Tongue (tissue), 1 donor: ENCODE measurements at regions not wholly inside any gene's neighbourhood (a gene's known extent, or its start where the extent isn't known, plus 50 kb on each side); places are given as distances from the start of the nearest gene placed in this dataset.

Experiments
- DNase-seq: peaks from one replicate; pipeline ENCODE4 v3.0.0-alpha.2; 2015

- no peak for DNase-seq
Measured at GRCh38 chr1:194318790-194319280, 1132.4 kb upstream of the B3GALT2 start.

GRCh38 chr1:194309697-194310096 is 1123.3 kb upstream of the B3GALT2 start:
- DNase-seq = no peak

GRCh38 chr1:194309269-194309668 is 1122.9 kb upstream of the B3GALT2 start:
- DNase-seq = no peak

GRCh38 chr1:194300776-194301175 is 1114.4 kb upstream of the B3GALT2 start:
- DNase-seq = no peak

- DNase-seq = no peak
Measured at GRCh38 chr1:194300340-194300739, 1113.9 kb upstream of the B3GALT2 start.

- DNase-seq = no peak
Measured at GRCh38 chr1:194298007-194298598, 1111.7 kb upstream of the B3GALT2 start.

GRCh38 chr1:194297094-194297493 is 1110.7 kb upstream of the B3GALT2 start:
- no peak for DNase-seq

- no peak for DNase-seq
Measured at GRCh38 chr1:194296201-194296600, 1109.8 kb upstream of the B3GALT2 start.

- DNase-seq = peak; percentile 7
Measured at GRCh38 chr1:194295685-194296084, 1109.3 kb upstream of the B3GALT2 start.

GRCh38 chr1:194293851-194294405 is 1107.5 kb upstream of the B3GALT2 start:
- DNase-seq = no peak

- no peak for DNase-seq
Measured at GRCh38 chr1:194292966-194293365, 1106.6 kb upstream of the B3GALT2 start.

GRCh38 chr1:194289569-194290266 is 1103.3 kb upstream of the B3GALT2 start:
- DNase-seq = no peak

- DNase-seq = no peak
Measured at GRCh38 chr1:194288238-194288637, 1101.8 kb upstream of the B3GALT2 start.

GRCh38 chr1:194281376-194281775 is 1095.0 kb upstream of the B3GALT2 start:
- DNase-seq = no peak

- no peak for DNase-seq
Measured at GRCh38 chr1:194280463-194280862, 1094.0 kb upstream of the B3GALT2 start.

GRCh38 chr1:194279975-194280374 is 1093.6 kb upstream of the B3GALT2 start:
- DNase-seq = no peak

- DNase-seq = no peak
Measured at GRCh38 chr1:194277927-194278326, 1091.5 kb upstream of the B3GALT2 start.

- no peak for DNase-seq
Measured at GRCh38 chr1:194273660-194274059, 1087.2 kb upstream of the B3GALT2 start.

- no peak for DNase-seq
Measured at GRCh38 chr1:194268839-194269238, 1082.4 kb upstream of the B3GALT2 start.

- no peak for DNase-seq
Measured at GRCh38 chr1:194267021-194267420, 1080.6 kb upstream of the B3GALT2 start.

- DNase-seq = no peak
Measured at GRCh38 chr1:194256010-194256409, 1069.6 kb upstream of the B3GALT2 start.

GRCh38 chr1:194252199-194252598 is 1065.8 kb upstream of the B3GALT2 start:
- DNase-seq = no peak

- no peak for DNase-seq
Measured at GRCh38 chr1:194241215-194241614, 1054.8 kb upstream of the B3GALT2 start.

- no peak for DNase-seq
Measured at GRCh38 chr1:194233069-194233468, 1046.7 kb upstream of the B3GALT2 start.
